ENCODE measurements at regions not wholly inside any gene's neighbourhood (a gene's known extent, or its start where the extent isn't known, plus 50 kb on each side); places are given as distances from the start of the nearest gene placed in this dataset.

DNA sequence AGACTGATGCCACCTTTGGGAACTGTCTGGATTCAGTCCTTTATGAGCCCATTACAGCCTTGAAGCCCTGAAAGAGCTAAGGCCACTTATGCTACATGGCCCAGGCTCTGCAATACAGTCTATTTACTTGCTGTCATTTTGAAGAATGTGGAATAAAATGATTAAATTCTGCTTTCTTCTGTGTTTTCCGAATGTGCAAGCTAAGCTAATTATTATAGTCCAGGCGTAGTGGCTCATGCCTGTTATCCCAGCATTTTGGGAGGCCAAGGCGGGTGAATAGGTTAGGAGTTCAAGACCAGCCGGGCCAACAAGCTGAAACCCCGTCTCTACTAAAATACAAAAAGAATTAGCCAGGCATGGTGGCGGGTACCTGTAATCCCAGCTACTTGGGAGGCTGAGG, 142.5 kb downstream of the TEX29 start:
- TF ChIP-seq, protein P1, sequence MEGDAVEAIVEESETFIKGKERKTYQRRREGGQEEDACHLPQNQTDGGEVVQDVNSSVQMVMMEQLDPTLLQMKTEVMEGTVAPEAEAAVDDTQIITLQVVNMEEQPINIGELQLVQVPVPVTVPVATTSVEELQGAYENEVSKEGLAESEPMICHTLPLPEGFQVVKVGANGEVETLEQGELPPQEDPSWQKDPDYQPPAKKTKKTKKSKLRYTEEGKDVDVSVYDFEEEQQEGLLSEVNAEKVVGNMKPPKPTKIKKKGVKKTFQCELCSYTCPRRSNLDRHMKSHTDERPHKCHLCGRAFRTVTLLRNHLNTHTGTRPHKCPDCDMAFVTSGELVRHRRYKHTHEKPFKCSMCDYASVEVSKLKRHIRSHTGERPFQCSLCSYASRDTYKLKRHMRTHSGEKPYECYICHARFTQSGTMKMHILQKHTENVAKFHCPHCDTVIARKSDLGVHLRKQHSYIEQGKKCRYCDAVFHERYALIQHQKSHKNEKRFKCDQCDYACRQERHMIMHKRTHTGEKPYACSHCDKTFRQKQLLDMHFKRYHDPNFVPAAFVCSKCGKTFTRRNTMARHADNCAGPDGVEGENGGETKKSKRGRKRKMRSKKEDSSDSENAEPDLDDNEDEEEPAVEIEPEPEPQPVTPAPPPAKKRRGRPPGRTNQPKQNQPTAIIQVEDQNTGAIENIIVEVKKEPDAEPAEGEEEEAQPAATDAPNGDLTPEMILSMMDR (IDR thresholded peaks at IDR 0.05) = no peak
- no peak for TF ChIP-seq POLR2AphosphoS5 (IDR thresholded peaks at IDR 0.05)

Data from esophagus muscularis mucosa (tissue), 3 donors.